Endothelial cell of umbilical vein (primary cell): ENCODE measurements at regions not wholly inside any gene's neighbourhood (a gene's known extent, or its start where the extent isn't known, plus 50 kb on each side); places are given as distances from the start of the nearest gene placed in this dataset.

ENCODE experiments used
- BruUV-seq: library from RNA; stranded (reverse); fragments of 400-500 nt; replicated peaks from 2 replicates; lab custom pipeline; 2021; lab: Mats Ljungman, UMichigan
- CTCF ChIA-PET: fragments of 300-600, 350-600 bp; sonication (Branson Sonifier 250); formaldehyde crosslinking; loops from one replicate; lab custom pipeline; 2021; ENCODE audit warnings: antibody characterized with exemption, inconsistent platforms; lab: Charles Lee
- POLR2A ChIA-PET: fragments of 300-600, 350-600 bp; sonication (Branson Sonifier 250); formaldehyde crosslinking; loops from one replicate; lab custom pipeline; 2021; ENCODE audit warnings: antibody characterized with exemption, inconsistent platforms; lab: Charles Lee
- DNase-seq: peaks from one replicate; pipeline ENCODE4 v3.0.0-alpha.2; 2011; ENCODE audit warnings: low read depth, low spot score
- FAIRE-seq: peaks from 2 replicates; lab custom pipeline; 2011; peaks lifted over from hg19 to GRCh38; lab: Jason Lieb, UNC
- H2AFZ ChIP-seq: 2 replicates; pipeline ENCODE4 v1.6.0; 2012; ENCODE audit warnings: low read depth, low read length, control low read depth, inconsistent platforms
- H3K27ac ChIP-seq: 2 replicates; pipeline ENCODE4 v1.5.1; 2011; ENCODE audit warnings: low read depth, mild to moderate bottlenecking, control low read depth, low read length, moderate library complexity; ENCODE audit not compliant: insufficient read depth
- H3K27me3 ChIP-seq, 2 experiments: 2 replicates each; pipeline versions ENCODE4 v1.6.0 to v1.6.1; 2011; ENCODE audit warnings: low read length in 2 of 2, mixed read lengths in 1 of 2; ENCODE audit not compliant: control insufficient read depth in 2 of 2, insufficient read depth in 2 of 2
- H3K36me3 ChIP-seq, 2 experiments: 2 replicates in 1 of 2; 3 replicates in 1 of 2; pipeline ENCODE4 v1.5.1; 2011; ENCODE audit warnings: low read length in 2 of 2, mild to moderate bottlenecking in 1 of 2, moderate library complexity in 1 of 2; ENCODE audit not compliant: control insufficient read depth in 2 of 2, insufficient read depth in 2 of 2; ENCODE audit errors: extremely low read depth in 1 of 2
- H3K4me1 ChIP-seq: 3 replicates; pipeline ENCODE4 v1.5.1; 2011; ENCODE audit warnings: mild to moderate bottlenecking, low read length; ENCODE audit not compliant: control insufficient read depth, insufficient read depth; ENCODE audit errors: extremely low read depth
- H3K4me2 ChIP-seq: 2 replicates; pipeline ENCODE4 v1.6.1; 2011; ENCODE audit warnings: low read length, control low read depth, mixed read lengths; ENCODE audit not compliant: insufficient read depth
- H3K4me3 ChIP-seq, 3 experiments: fragments of 200-600 bp in 1 of 3; sonication (generic), shearing (Covaris generic) in 1 of 3; replicated peaks in 1 of 3; 2 replicates each; pipeline ENCODE4 v1.5.1; 2011 to 2016; ENCODE audit warnings: control low read depth in 3 of 3, low read length in 3 of 3, mild to moderate bottlenecking in 2 of 3, inconsistent platforms in 1 of 3, low read depth in 1 of 3, moderate library complexity in 1 of 3; ENCODE audit not compliant: insufficient read depth in 1 of 3
- H3K79me2 ChIP-seq: 2 replicates; pipeline ENCODE4 v1.6.0; 2012; ENCODE audit warnings: low read length, inconsistent platforms; ENCODE audit not compliant: control insufficient read depth, insufficient read depth
- H3K9ac ChIP-seq: replicated peaks from 2 replicates; pipeline ENCODE3; 2011; ENCODE audit warnings: low read length, control low read depth; ENCODE audit not compliant: insufficient read depth; ENCODE audit errors: extremely low read depth
- H3K9me1 ChIP-seq: replicated peaks from 3 replicates; pipeline ENCODE4 v1.6.0; 2011; ENCODE audit warnings: mild to moderate bottlenecking, low read length; ENCODE audit not compliant: control insufficient read depth, insufficient read depth; ENCODE audit errors: extremely low read depth
- H3K9me3 ChIP-seq: replicated peaks from 2 replicates; pipeline ENCODE4 v1.5.1; 2012; ENCODE audit warnings: low read length, inconsistent platforms; ENCODE audit not compliant: control insufficient read depth, insufficient read depth
- H4K20me1 ChIP-seq: replicated peaks from 2 replicates; pipeline ENCODE3; 2011; ENCODE audit warnings: mild to moderate bottlenecking, low read length; ENCODE audit not compliant: control insufficient read depth, insufficient read depth; ENCODE audit errors: extremely low read depth
- EZH2 ChIP-seq: IDR thresholded peaks from 2 replicates; pipeline ENCODE4 v1.6.1; 2012; ENCODE audit warnings: borderline replicate concordance, low read depth, mild to moderate bottlenecking, moderate library complexity, low read length, inconsistent platforms; ENCODE audit not compliant: severe bottlenecking
- FOS ChIP-seq: IDR thresholded peaks from 2 replicates; pipeline ENCODE4 v1.6.1; 2011; ENCODE audit warnings: mild to moderate bottlenecking, low read length, moderate library complexity, borderline replicate concordance; ENCODE audit not compliant: insufficient read depth
- GATA2 ChIP-seq: IDR thresholded peaks from 2 replicates; pipeline ENCODE4 v1.7.0; 2011; ENCODE audit warnings: low read depth, mild to moderate bottlenecking, moderate library complexity, mixed read lengths, low read length; ENCODE audit not compliant: insufficient read length, insufficient read depth
- JUN ChIP-seq: IDR thresholded peaks from 2 replicates; pipeline ENCODE4 v1.6.1; 2011; ENCODE audit warnings: borderline replicate concordance, low read depth; ENCODE audit not compliant: insufficient read length, insufficient read depth
- MYC ChIP-seq: IDR thresholded peaks from one replicate; pipeline ENCODE4 v1.6.1; 2011; ENCODE audit warnings: mild to moderate bottlenecking, low read depth, low read length
- POLR2A ChIP-seq: IDR thresholded peaks from 2 replicates; pipeline ENCODE4 v1.6.1; 2012; ENCODE audit warnings: low read depth, mild to moderate bottlenecking, control low read depth, low read length
- POLR2AphosphoS5 ChIP-seq: IDR thresholded peaks from 2 replicates; pipeline ENCODE4 v1.6.1; 2012; ENCODE audit warnings: low read depth, mild to moderate bottlenecking, control low read depth, low read length, moderate library complexity; ENCODE audit not compliant: insufficient read depth
- dilution Hi-C: fragments of 300-500 bp; cut with MboI; formaldehyde crosslinking; loops from one replicate; pipeline ENCODE4 v1.15.0; 2019; ENCODE audit warnings: low sequenced_read_pairs; ENCODE audit not compliant: extremely low pct_ligation_motif_present
- intact Hi-C: fragments of 100-400 bp; cut with micrococcal nuclease; formaldehyde crosslinking; loops from one replicate; pipeline ENCODE4 v1.10.0; 2022
- TF ChIP-seq, protein P1 (sequence below), 2 donors: IDR thresholded peaks; 1 replicate in 1 of 2; 2 replicates in 1 of 2; pipeline ENCODE4 v1.5.1; 2011; ENCODE audit warnings: low read length in 2 of 2, mild to moderate bottlenecking in 2 of 2, moderate library complexity in 2 of 2, control low read depth in 1 of 2, inconsistent platforms in 1 of 2, low read depth in 1 of 2; ENCODE audit not compliant: insufficient read depth in 1 of 2; ENCODE audit errors: extremely low read depth in 1 of 2
- TF ChIP-seq, protein P2 (sequence below): IDR thresholded peaks from 2 replicates; pipeline ENCODE4 v1.6.1; 2011; ENCODE audit not compliant: insufficient read depth, insufficient read length

DNA sequence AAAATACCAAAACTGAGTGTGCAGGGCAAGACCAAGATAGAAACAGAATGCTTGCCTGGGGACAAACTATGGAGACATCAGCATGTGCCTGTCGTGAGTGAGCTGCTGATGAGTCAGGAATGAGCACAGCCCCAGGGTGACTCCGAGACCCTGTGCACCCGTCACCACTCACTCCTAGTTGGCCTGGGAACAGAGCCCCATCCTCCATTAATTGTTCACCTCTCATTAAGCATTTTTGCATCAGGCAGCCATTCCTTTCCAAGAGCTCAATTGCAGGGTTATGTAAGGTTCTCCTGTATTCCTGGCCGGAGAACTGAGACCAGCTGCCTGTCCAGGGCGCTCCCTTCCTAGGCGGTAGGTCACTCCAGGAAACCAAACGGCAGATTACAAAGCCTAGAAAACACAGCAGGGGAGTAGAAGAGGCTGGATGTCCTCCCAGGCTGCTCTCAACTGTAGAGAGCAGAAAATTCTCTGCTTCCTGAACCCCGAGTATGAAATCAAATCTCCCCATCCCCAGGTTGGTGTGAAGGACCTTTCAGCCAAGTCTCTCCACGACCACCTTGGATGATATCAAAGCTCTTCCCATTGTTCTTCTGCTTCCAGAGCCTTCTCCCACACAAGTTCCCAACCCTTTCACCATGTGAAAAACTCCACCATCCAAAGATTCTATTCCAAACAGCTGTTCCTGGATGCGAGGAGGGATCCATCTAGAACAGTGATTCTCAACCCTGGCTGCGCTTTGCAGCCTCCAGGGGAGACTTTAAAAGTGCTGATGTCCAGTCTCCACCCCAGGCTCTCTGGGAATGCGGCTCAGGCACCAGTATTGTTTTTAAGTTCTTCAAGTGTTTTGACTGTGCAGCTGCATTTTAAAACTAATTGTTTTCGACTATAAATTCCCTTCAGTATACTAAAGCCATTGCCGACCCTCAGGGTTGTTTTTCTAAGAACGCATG, 532.6 kb upstream of the JARID2 start:
- H3K4me2 ChIP-seq, result no peak overlapping the region

More for the DNA sequence above, 532.6 kb upstream of the JARID2 start:
- Histone ChIP-seq H3K4me1 (no peaks in the 10 kb centered on the region), H3K9me3 (no peaks in the 10 kb centered on the region), H3K79me2 (no peaks in the 10 kb centered on the region), H2AFZ (no peak overlapping the region), H3K4me3 (no peak overlapping the region), H3K9me1 (no peaks in the 10 kb centered on the region), H3K9ac (no peak overlapping the region), H4K20me1 (no peaks in the 10 kb centered on the region), H3K27ac (no peak overlapping the region), H3K36me3 (no peaks in the 10 kb centered on the region), H3K27me3 (no peaks in the 10 kb centered on the region)
- intact Hi-C loops, result loop anchor here (10.0 kb wide), 1 partner anchor 498 kb away; no protein-coding TSS in a partner anchor
- FAIRE-seq (no peak), DNase-seq (no peak)
- dilution Hi-C loops, result no loop called here
- ChIA-PET CTCF (no interaction called here), POLR2A (no interaction called here)
- TF ChIP-seq JUN, result no peak
- TF ChIP-seq, protein P1, sequence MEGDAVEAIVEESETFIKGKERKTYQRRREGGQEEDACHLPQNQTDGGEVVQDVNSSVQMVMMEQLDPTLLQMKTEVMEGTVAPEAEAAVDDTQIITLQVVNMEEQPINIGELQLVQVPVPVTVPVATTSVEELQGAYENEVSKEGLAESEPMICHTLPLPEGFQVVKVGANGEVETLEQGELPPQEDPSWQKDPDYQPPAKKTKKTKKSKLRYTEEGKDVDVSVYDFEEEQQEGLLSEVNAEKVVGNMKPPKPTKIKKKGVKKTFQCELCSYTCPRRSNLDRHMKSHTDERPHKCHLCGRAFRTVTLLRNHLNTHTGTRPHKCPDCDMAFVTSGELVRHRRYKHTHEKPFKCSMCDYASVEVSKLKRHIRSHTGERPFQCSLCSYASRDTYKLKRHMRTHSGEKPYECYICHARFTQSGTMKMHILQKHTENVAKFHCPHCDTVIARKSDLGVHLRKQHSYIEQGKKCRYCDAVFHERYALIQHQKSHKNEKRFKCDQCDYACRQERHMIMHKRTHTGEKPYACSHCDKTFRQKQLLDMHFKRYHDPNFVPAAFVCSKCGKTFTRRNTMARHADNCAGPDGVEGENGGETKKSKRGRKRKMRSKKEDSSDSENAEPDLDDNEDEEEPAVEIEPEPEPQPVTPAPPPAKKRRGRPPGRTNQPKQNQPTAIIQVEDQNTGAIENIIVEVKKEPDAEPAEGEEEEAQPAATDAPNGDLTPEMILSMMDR (IDR thresholded peaks at IDR 0.05; ENCODE audit: extremely low read depth in 1 of 2, insufficient read depth in 1 of 2, low read depth in 1 of 2, low read length in 2 of 2), result no peak
- no peak for TF ChIP-seq POLR2A
- no peak for TF ChIP-seq GATA2
- no peak for TF ChIP-seq POLR2AphosphoS5
- TF ChIP-seq, protein P2, sequence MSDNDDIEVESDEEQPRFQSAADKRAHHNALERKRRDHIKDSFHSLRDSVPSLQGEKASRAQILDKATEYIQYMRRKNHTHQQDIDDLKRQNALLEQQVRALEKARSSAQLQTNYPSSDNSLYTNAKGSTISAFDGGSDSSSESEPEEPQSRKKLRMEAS, result no peak
- TF ChIP-seq EZH2, result no peak
- no peak for TF ChIP-seq FOS
- TF ChIP-seq MYC, result no peak
- BruUV-seq, result no TSS peak
